ENCODE measurements at regions not wholly inside any gene's neighbourhood (a gene's known extent, or its start where the extent isn't known, plus 50 kb on each side); places are given as distances from the start of the nearest gene placed in this dataset.

DNA sequence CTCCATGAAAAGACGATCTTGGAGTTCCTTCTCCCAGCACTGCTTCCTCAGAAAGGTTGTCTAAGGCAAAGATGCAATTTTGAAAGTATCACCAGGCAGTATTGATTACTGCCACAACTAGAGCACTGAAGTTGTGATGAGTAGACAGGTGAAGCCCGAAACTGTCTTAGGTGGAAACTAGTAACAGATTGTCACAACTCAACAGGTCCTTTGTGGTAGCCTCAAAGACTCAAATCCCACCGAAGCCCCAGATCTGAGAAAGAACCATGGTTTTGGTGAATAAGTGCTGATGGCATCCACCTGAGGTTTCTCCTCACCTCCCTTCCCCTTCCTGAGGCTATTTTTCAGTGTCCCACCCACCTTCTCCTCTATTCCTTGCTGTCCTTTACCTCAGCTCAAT lies 248.0 kb downstream of the DSEL start:
- POLR2A ChIA-PET, result no interaction called here
- DNase-seq, result no peak
- Mint-ChIP-seq H3K27ac (no peak overlapping the region), H3K4me1 (peaks cover 23% of the 10 kb centered on the region), H3K36me3 (no peaks in the 10 kb centered on the region), H3K27me3 (no peaks in the 10 kb centered on the region), H3K9me3 (peaks cover 4% of the 10 kb centered on the region), H3K4me3 (no peak overlapping the region)
- ATAC-seq (ENCODE audit: low read depth), result no peak

DNA sequence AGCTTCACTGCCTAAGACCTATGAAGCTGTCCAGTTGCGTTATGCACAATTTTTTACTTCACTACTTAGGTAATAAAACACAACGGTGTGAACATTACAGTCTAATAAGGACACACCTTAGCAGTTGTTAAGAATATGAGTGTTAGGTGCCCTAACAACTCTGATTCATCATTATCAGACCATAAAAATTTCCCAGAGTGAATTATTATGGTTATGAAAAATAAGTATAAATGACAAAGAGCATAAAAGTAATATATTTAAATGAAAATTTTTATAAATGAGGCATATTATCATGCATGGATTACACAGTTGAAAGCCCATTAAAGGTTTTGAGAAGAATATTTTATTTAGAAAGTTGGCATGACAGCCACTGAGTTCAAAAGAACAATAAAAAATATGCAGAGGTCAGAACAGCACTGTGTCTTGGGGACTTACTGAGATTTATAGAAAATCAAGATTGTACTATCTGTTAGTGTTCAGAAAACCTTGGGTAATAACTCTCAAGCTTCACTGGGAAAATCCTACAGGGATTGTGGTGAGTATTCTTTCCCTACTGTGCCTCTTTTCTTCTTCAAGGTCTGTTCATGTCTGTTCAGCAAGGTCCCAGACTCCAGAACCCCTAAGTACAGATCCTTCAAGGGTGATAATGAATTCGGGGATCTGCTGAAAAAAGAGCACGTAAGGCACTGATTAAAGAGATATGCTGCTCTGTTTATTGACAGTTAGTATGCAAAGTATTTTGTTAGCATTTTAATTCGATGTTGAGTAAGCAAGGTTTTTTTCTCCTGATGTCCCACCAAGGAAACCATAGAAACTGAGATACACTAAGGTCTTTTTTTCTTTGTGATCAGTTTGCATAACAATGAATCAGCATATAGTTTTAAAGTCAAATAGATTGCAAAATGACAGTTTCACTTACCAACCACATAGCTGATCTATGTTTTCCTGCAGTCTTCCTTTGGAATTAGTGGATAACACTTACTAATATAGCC lies 250.0 kb downstream of the DSEL start:
- Mint-ChIP-seq H3K36me3 (no peaks in the 10 kb centered on the region), H3K4me1 (peaks cover 35% of the 10 kb centered on the region), H3K9me3 (peaks cover 2% of the 10 kb centered on the region), H3K4me3 (peak overlapping the region; percentile 73), H3K27ac (no peak overlapping the region), H3K27me3 (no peaks in the 10 kb centered on the region)
- no peak for ATAC-seq (ENCODE audit: low read depth)
- POLR2A ChIA-PET, result no interaction called here
- DNase-seq, result no peak

DNA sequence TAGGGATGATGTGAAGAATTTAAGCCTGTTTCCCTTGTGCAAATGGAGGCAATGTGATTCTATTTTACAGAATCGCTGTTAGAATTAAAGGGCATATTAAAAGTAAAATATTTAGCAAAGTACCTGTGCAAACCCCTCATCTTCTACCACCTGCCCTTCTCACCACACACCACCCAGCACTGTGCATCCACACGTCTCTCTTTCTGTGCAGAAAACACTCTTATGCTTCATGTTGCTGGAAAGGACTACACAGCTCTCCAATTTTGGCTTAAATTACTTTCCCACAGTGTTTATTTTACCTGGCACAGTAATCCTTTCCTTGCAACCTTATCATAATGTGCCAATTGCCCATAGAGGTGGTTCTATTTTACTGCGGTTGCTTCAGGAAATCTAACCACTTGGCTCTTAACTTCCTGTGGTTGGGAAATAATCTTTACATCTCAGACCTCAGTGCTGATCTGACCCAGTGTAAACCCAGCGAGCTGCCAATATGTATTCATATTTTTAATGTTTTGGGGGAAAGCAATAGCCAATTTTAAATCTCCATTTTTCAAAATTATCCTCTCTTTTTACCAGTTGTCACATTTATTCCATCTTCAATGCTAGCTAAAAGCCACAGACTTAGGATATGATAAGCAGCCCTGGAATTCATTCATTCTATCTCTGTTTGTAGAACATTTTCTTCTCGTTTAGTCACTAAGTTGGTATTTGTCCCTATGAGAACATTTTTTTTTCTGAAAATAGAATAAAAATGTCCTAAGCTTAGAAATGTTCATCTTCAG lies 250.9 kb downstream of the DSEL start:
- Mint-ChIP-seq H3K4me3 (peak overlapping the region; percentile 73), H3K4me1 (peaks cover 37% of the 10 kb centered on the region), H3K27ac (no peak overlapping the region), H3K9me3 (peaks cover 2% of the 10 kb centered on the region), H3K27me3 (no peaks in the 10 kb centered on the region), H3K36me3 (no peaks in the 10 kb centered on the region)
- ATAC-seq (ENCODE audit: low read depth) (peak; percentile 79), DNase-seq (no peak)
- POLR2A ChIA-PET, result no interaction called here

DNA sequence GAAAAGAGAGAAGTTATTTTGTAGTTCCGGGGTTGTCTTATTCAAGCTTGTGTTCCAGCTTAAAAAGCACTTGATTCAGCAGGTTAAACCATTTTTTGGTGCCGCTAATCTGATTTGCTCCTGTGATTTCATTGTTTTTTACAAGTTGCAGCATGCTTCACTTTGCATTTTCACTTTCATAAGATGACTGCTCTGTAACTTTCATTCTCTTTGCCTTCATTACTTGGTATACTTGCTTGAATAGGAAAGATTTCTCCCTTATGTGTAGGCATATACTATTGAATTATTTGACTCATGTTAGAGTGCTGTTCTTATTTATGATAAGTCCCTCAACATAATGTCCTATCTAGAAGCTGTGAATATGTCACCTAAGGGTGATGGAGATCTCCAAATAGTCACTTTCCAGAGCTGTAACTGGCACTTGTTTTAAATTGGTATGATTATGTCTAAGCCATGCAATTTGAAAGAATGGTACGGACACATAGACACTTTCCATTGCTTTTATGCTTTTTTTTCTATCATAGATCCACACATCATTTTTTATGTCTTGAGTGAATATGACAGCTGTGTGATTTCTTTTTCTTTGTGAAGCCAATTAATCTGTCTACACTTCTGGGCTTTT lies 254.5 kb downstream of the DSEL start:
- no peaks in the 10 kb centered on the region for H3K9me3 Mint-ChIP-seq
- POLR2A ChIA-PET, result no interaction called here
- peak; percentile 40 for ATAC-seq (ENCODE audit: low read depth)

DNA sequence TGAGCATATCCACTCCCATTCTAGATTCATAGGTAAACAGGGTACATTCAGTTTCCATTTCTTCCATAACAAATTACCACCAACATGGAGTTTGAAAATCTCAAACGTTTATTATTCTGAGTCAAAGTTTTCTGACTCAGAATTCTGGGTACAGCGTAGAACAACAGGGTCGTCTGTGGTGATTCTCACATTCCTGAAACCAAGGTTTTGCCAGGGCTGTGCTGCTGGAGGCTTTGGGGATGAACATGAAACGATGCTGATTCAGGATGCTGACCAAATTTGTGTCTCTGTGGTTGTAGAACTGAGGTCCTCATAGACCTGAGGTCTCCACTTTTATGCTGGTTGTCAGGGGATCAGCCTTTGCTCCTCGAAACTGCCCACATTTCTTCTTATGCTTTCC lies 255.7 kb downstream of the DSEL start:
- Mint-ChIP-seq H3K4me3 (no peak overlapping the region), H3K9me3 (no peaks in the 10 kb centered on the region), H3K27me3 (no peaks in the 10 kb centered on the region), H3K27ac (no peak overlapping the region), H3K4me1 (peaks cover 28% of the 10 kb centered on the region), H3K36me3 (no peaks in the 10 kb centered on the region)
- POLR2A ChIA-PET, result no interaction called here
- DNase-seq, result no peak
- ATAC-seq (ENCODE audit: low read depth), result no peak

More for the DNA sequence above, 254.5 kb downstream of the DSEL start:
- Mint-ChIP-seq H3K27ac (peak overlapping the region; percentile 54), H3K36me3 (no peaks in the 10 kb centered on the region), H3K27me3 (no peaks in the 10 kb centered on the region), H3K4me3 (peak overlapping the region; percentile 34), H3K4me1 (peaks cover 35% of the 10 kb centered on the region)
- DNase-seq, result no peak

DNA sequence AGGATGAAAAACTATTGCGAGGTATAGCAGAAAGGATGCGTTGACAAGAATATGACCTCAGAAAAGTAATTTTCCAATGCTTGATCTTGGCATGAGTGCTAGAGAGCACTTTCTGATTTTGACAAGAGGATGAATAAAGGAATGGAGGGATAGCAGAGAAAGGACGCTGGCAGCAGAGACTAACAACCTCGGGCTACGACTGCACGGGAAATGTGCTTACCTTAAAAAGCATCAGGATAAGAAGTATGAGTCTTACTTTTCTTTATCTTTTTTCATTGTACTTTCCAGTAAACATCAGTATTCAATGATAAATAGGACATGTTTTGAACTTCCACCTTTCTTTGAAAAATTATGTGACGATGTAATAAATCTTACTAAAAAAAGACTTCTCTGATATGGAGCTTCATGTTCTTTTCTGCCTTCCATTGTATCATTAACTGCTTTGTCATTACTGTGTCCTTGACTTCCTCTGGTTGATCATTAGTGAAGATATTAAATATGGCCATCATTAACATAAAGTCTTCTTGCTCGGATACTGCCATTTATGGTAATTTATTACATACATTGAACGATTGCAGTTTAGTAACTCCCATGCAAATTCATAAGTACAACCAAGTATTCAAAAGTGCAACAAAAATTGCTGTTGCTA lies 265.6 kb downstream of the DSEL start:
- DNase-seq (no peak), ATAC-seq (ENCODE audit: low read depth) (no peak)
- Mint-ChIP-seq H3K36me3 (no peaks in the 10 kb centered on the region), H3K27ac (no peak overlapping the region), H3K4me1 (no peaks in the 10 kb centered on the region), H3K9me3 (peaks cover 11% of the 10 kb centered on the region), H3K27me3 (no peaks in the 10 kb centered on the region), H3K4me3 (no peak overlapping the region)
- POLR2A ChIA-PET, result no interaction called here

DNA sequence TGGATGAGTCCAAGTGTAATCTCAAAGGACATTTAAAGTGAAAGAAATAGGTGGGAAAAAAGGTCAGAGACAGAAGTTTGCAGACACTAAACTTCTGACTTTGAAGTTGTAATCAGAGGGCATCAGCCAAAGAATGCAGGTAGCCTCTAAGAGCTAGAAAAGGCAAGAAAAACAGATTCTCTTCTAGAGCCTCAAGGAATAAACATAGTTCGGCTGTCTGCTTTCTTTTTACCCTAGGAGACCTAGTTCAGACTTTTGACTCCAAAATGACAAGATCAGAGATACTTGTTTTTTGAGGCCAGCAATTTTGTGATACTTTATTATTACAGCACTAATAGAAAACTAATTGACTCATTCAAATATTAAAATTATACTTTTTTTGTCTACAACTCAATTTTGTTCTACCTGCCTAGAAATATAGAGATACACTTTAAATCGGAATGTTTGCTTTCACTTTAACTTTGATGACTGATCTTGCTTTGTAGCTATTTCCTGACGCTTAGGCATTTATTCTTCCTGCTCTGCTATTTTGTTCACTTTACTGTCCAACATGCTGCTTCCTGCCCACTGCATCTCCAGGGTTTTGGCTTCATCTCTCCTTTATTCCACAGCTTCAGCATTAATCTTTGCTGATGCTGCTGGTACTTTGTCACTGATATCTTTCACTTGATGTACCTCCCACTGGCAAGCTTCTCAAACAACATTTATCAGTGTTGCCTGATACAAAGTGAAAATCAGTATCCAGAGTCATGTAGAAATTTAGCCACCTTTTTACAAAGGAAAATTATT lies 272.5 kb downstream of the DSEL start:
- H3K9me3 Mint-ChIP-seq, result no peaks in the 10 kb centered on the region

DNA sequence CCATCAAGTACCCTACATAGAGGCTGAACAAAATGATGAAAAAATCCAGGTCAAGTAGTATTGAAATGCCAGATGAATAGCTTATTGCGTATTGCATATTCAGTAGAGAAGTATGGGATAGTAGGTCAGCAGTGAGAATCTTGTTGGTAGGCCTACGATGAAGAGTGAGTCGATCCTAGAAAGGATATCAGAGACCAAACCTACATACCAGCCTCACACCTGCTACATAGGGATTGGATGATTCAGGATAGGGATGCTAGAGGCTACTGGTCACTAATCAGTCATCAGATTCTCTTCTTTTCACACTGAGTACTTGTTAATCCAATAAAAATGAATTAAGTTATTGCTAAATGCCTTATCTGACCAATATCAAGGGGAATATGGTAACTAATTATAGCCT lies 274.5 kb downstream of the DSEL start:
- no peaks in the 10 kb centered on the region for H3K27me3 Mint-ChIP-seq

More for the DNA sequence above, 272.5 kb downstream of the DSEL start:
- Mint-ChIP-seq H3K4me3 (peak overlapping the region; percentile 88), H3K36me3 (peaks cover 2% of the 10 kb centered on the region), H3K4me1 (peaks cover 17% of the 10 kb centered on the region), H3K27ac (peak overlapping the region; percentile 96), H3K27me3 (no peaks in the 10 kb centered on the region)
- DNase-seq (no peak), ATAC-seq (ENCODE audit: low read depth) (peak; percentile 63)
- POLR2A ChIA-PET, result interaction anchor here (1.2 kb wide), 1 partner anchor 21 kb away, joined by 3 read pairs; no protein-coding TSS in a partner anchor

DNA sequence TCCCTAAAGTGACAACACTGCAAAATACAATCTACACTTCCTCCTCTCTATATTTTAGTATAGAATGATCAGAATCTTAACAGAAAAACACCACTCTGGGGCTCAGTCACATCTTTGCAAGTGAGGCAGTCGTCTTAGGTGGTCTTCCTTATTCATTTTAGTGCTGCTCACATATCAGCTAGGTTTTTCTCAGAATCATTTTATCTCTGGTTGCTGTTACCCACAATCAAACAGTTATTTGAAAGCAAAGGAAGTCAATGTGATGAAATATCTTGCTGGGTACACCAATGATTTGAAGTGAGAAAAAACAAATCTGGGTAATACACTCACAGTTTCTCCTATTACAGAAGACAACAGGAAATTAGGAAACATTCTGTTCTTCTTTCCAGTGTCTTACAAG lies 275.2 kb downstream of the DSEL start:
- Mint-ChIP-seq H3K9me3 (no peaks in the 10 kb centered on the region), H3K27ac (peak overlapping the region; percentile 11), H3K27me3 (no peaks in the 10 kb centered on the region), H3K36me3 (peaks cover 2% of the 10 kb centered on the region), H3K4me1 (peaks cover 17% of the 10 kb centered on the region), H3K4me3 (no peak overlapping the region)
- peak; percentile 53 for ATAC-seq (ENCODE audit: low read depth)
- POLR2A ChIA-PET, result no interaction called here
- no peak for DNase-seq

More for the DNA sequence above, 274.5 kb downstream of the DSEL start:
- Mint-ChIP-seq H3K36me3 (peaks cover 2% of the 10 kb centered on the region), H3K9me3 (no peaks in the 10 kb centered on the region), H3K4me3 (no peak overlapping the region), H3K27ac (no peak overlapping the region), H3K4me1 (peaks cover 17% of the 10 kb centered on the region)
- POLR2A ChIA-PET, result no interaction called here
- no peak for DNase-seq
- ATAC-seq (ENCODE audit: low read depth), result no peak

DNA sequence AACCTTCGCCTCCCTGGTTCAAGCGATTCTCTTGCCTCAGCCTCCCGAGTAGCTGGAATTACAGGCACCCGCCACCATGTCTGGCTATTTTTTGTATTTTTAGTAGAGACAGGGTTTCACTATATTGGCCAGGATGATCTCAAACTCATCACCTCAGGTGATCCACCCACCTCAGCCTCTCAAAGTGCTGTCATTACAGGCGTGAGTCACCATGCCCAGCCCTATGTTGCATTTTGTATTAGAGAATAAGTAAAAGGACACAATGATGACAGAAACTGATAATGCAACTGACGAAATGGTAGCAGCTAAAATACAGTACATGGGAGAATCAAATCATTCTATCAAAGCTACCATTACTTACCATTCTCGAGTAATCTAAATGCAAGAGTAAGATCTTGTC lies 276.7 kb downstream of the DSEL start:
- Mint-ChIP-seq H3K27me3 (no peaks in the 10 kb centered on the region), H3K4me1 (peaks cover 17% of the 10 kb centered on the region), H3K36me3 (peaks cover 2% of the 10 kb centered on the region), H3K9me3 (no peaks in the 10 kb centered on the region), H3K27ac (no peak overlapping the region), H3K4me3 (no peak overlapping the region)
- DNase-seq (no peak), ATAC-seq (ENCODE audit: low read depth) (no peak)
- POLR2A ChIA-PET, result no interaction called here

DNA sequence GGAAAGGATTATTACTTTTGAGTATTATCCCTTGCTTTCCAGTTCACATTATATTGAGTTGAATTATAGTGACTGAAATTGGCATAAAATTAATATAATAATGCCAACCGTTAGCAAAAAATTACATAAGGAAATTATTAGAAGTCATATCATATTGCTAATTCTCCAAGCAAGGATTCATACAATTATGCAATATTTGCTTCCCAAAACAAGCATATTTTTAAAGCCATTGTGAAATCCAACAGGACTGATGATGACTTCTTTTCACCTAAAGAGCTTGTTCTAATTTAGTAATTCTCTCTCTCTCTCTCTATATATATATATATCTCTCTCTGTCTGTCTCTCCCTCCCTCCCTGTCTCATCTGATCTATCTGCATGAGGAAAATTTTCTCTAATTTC lies 283.5 kb downstream of the DSEL start:
- H3K4me3 Mint-ChIP-seq, result no peak overlapping the region
- no peak overlapping the region for H3K27ac Mint-ChIP-seq
- H3K4me1 Mint-ChIP-seq, result no peaks in the 10 kb centered on the region
- no peaks in the 10 kb centered on the region for H3K27me3 Mint-ChIP-seq
- POLR2A ChIA-PET, result no interaction called here
- no peaks in the 10 kb centered on the region for H3K9me3 Mint-ChIP-seq
- H3K36me3 Mint-ChIP-seq, result no peaks in the 10 kb centered on the region
- DNase-seq (no peak), ATAC-seq (ENCODE audit: low read depth) (no peak)

DNA sequence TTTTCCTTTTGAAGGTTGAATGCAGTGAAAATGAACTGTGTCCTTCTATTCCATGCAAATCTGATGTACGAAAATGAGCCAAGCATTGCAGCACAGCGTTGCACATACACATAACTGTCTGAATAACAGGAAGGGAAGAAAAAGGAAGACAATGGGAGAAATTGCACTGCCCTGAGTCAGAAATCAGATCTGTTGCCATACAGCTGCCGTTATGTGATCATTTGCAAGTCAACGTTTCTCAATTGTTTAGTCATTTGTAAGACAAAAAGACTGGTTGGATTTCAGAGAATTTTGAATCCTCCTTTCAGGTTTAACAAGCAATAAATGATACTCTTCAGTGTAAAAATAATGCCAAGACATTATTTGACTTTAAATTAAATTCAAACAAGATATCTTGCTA lies 284.1 kb downstream of the DSEL start:
- Mint-ChIP-seq H3K4me1 (no peaks in the 10 kb centered on the region), H3K27ac (no peak overlapping the region), H3K27me3 (no peaks in the 10 kb centered on the region), H3K9me3 (no peaks in the 10 kb centered on the region), H3K36me3 (peaks cover 2% of the 10 kb centered on the region), H3K4me3 (no peak overlapping the region)
- ATAC-seq (ENCODE audit: low read depth), result no peak
- POLR2A ChIA-PET, result no interaction called here
- no peak for DNase-seq

Measured in activated naive CD8-positive, alpha-beta T cell treated with anti-CD3 and anti-CD28 coated beads, Interleukin-2, amount 10 ng/mL, durations not matched to agents 7 days and 5 days (primary cell).